HG03342 (cell line): ENCODE measurements at regions not wholly inside any gene's neighbourhood (a gene's known extent, or its start where the extent isn't known, plus 50 kb on each side); places are given as distances from the start of the nearest gene placed in this dataset.

Experiments
- ATAC-seq: cut with Tn5 transposase; IDR thresholded peaks from one replicate; pipeline ENCODE4 v1.9.1; 2021; ENCODE audit warnings: mild to moderate bottlenecking, moderate library complexity; ENCODE audit not compliant: unreplicated experiment

DNA sequence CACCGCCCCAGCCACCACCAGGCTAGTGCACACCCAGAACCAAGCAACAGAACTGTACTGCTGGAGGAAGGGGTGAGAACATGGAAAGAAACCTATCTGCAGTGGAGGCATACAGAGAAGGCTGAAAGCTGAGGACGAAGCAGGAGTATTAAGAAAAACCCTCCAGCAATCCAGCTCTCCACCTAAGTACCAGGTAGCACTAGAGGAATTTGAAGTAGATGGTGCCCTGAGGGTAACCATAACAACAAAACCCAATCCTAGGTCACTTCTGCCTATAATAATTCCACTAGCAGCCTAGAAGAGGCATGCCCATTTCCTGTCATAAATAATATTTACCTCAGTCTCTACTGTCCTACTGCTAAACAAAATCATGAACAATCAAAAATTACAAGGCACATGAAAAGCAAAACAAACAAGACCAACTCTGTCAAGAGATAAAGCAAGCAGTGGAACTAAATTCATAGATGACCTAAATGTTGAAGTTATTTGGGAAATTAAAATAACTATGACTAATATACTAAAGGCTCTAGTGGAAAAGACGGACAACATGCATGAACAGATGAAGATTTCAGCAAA lies 51.1 kb downstream of the HYCC1 start:
- no peak for ATAC-seq

DNA sequence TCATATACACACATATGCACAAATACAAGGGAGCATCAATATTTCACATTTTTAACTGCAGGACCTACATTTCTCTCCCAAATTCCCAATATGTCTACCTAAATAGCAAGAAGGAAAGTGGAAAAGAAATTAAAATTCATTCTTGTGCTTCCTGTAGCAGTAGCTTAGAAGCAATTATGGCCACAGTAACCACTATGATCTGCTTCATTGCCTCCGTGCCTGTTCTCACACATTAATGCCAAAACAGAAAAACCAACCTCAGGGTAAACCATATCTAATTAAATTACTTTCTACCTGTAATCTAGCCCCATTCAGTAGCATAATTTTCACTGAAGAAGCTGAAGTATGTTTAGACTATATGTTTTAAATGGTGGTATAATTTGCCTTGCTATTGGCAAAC lies 55.2 kb downstream of the HYCC1 start:
- no peak for ATAC-seq

DNA sequence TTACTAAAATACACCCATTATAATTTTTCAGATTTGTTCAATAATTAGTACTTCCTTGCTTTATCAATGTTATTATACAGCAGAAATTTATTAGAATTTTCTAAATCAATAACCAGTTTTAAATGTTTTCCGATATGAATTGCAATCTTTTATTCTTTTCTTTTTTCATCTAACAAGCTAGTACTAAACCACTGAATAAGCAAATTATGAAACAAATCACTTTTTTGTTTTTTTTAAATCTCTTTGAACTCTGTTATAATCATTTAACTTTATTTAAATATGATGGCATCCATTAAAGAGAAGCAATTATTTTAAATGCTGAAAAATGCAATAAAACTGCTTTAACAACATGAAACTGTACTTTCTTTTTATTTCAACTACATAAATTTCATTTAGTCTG lies 59.7 kb downstream of the HYCC1 start:
- ATAC-seq = no peak

DNA sequence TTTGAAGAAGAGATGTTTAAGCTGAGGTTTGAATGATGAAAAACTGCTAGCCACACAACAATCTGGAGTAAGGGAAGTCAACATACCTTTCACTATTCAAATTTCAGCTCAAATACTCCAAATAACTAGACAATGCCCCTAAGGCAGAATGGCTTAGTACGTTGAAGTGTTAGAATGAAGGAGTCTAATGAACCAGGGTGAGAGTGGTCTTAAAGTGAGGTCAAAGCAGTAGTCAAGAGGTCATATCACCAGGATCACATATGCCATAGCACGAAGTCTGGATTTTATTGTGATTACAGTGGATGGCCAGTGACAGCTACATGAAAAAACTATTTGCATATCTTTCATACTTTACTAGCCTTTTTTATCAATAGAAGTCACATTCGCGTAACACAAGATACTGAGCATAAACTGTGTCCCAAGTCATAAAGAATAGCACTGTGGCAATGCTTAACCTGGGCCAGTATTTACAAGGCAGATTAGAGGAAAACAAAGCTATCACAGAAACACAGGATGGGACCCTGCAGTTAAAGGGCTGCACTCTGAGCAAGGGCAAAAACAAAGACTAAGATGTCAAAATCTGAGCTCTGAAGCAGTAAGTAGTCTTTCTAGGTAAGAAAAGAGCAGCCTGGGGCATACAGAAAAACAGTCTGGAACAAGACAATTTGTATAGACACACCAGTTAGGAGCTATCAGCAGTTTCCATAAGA lies 61.5 kb downstream of the HYCC1 start:
- no peak for ATAC-seq

DNA sequence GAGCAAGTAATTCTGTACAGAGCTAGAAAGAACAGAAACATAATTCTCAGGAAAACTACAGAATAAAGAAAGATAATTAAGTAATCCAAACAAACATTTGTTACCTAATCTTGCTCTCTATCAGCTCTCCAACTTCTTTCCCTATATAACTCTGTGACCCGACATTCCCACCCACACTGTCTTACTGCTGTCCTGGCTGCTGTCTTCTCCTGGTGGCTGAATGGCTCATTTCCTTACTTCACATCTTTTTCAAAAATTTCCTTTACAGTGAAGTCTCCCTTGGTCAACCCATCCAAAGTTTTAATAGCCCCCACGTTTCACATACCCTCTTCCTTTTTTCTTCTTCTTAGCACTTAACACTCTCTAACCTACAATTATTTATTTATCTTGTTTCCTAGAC lies 64.0 kb downstream of the HYCC1 start:
- ATAC-seq = no peak

DNA sequence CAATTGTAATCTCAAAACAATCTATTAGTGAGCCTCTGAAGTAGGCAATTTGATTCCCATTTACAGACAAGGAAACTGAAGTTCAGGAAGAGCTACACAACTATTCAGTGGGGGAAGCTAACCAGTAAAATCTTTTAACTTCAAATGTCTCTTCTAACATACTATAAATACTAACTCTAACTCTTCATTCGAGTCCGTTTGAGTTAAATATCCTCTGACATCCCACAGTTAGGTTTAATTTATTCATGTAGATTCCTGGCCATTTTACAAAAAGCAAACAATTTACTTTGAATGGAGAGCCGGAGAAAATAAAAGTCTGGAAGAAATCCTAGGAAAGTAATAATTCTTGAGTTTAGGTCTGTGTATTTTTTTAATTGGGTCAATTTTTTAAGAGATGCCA lies 64.7 kb downstream of the HYCC1 start:
- ATAC-seq = no peak

DNA sequence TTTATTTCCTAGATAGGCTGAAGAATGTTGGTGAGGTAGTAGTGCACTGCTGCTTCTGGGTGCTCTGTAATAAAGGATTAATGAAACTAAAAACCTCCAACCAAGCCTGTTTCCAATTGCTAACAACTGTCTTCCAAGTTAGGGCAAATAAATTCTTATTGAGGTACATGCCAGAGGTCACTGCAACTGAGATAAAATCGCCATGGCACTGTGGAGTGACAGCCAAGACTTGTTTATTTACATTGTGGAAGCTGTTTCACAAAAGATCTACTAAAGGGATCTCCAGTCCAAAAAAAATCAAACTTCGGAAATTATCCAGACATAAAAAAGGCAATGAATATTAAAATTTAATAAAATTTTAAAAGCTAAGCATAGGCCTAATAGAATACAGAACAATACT lies 65.2 kb downstream of the HYCC1 start:
- no peak for ATAC-seq

DNA sequence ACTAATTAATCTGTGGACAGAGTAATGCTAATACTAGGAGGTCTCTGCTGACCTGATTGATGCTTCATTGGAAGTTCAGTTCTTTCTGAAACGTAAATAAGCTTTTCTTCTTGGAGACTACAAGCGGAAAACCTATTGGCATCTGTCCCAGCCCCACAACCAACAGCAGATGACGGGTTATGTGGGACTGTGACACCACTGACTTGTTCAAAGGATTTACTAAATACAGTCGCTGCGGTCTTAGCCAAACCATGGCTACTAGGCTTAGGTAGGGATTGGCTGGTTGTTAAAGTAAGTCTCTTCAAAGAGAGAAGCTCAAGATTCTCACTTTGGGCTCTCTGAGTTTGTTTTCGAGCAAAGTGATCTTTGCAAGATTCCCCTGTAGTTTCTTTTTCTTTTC lies 68.3 kb downstream of the HYCC1 start:
- no peak for ATAC-seq

DNA sequence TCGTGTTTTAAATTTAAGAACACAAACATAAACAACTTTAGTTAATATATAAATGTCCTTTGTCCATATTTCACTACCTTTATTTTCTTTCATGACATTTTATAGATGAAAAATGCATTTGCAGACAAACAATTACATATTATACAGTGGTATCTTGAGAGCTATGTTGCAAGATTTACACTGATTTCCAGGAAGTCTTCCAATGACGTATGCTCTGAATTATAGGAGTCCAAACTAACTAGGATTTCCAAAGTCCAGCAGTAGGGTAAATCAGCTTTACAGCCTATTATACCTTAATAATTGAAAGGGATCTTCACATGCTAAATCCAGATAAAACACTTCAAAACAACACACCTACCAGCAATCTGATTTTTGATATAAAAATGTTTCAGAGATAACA lies 69.4 kb downstream of the HYCC1 start:
- no peak for ATAC-seq

DNA sequence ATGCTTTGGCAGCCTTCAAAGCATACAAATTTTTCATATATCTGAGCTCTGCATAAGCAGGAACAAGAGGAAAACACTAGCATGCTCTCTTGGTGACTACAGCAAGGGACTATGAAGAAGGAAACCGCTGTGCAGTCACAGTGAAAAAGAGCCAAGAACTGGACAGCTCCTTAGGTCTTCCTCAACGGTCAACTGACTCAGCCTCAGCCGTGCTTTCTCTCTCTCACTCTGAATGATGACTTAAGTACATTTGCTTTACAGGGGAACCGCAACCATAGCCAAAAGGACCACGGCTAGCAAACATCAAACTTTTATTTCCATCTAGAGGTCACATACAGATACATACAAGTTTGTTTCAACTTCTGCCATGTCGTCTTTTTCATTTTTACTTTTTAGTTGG lies 69.9 kb downstream of the HYCC1 start:
- no peak for ATAC-seq

DNA sequence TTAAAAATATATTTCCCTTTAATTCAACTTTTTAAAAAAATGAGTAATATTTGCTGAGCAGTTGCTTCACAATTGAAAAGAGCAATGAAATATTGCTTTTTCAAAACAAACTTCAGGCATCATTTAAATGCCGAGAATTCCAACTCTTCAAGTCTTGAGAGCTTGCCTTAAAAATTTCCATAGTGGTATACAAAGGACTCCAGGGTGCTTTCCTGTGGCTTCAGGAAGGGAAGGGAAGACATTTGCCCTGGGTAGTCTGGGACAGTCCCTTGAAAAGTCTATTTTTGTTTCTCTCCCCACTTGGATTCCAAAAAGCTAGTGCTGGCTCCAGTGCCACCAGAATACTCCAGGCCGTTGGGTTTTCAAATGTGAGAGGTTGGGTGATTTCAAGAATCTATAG lies 71.7 kb downstream of the HYCC1 start:
- no peak for ATAC-seq

DNA sequence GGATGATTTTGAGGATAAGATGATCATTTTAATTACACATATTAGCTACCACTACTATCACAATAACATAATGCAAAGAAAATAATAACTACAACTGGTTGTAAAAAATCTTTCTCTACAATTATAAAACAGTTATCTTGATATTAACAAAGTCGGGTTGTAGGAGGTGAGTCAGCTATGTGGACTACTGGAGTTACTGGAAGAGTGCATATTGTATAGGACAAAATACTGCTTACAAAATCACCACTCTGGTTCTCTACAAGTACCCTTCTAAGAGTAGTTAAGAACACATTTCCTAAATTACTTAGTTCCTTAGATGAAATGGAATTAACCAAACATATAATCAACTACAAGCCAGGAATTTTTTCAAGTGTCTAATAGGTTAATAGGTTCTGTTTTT lies 74.1 kb downstream of the HYCC1 start:
- ATAC-seq = no peak

DNA sequence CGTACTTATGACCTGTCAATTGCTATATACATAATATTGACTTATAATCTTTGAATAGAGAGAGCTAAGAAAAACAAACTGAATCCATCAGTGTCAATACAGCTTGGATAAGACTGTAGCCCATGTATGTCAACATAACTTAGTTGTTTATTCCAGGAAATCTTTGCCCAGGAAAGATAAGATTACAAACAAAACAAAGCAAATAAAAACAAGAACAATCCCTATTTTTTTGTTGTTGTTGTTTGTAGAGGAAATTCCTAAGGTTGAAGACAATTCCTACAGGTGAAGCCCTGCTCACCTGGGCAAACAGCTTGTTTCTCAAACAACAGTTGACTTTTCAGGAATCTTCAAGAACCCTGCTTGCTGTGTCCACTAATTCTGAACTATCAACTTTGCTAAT lies 76.0 kb downstream of the HYCC1 start:
- ATAC-seq = no peak

DNA sequence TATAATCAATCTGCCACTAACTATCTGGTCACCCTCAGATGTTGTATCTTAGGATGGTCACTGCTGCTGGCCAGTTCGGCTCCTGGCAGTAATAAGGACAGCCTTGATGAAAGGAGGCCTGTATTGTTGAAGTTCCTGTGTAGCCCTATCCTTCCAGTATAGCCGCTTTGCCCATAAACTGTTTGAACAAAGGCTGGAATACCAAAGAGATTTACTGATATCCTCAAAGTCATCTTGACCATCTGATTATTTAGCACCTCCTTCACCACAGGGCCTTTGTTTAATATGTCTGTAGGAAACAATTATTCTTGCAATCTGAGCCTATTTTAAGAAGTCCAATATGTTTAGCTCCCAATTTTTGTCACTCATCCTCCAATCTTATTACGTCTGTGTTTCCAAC lies 77.7 kb downstream of the HYCC1 start:
- ATAC-seq = no peak

DNA sequence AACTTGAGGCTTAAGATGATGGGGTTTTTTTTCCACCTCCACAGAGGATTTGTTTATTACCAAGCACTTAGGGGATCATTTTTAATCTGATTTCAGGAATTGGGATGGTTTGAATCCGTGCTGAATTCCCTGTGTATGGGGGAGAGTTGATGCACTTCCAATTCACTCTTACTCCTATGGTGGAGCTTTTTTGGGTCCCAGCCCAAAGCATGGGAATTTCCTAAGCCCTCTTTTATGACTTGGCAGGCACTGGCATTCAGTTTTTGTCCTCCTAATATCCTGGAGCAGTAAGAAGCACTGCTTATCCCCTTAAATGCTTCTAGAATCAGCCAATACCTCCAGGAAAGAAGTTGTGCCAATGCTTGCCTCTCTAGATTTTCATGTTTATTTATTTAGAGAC lies 78.7 kb downstream of the HYCC1 start:
- ATAC-seq = no peak

DNA sequence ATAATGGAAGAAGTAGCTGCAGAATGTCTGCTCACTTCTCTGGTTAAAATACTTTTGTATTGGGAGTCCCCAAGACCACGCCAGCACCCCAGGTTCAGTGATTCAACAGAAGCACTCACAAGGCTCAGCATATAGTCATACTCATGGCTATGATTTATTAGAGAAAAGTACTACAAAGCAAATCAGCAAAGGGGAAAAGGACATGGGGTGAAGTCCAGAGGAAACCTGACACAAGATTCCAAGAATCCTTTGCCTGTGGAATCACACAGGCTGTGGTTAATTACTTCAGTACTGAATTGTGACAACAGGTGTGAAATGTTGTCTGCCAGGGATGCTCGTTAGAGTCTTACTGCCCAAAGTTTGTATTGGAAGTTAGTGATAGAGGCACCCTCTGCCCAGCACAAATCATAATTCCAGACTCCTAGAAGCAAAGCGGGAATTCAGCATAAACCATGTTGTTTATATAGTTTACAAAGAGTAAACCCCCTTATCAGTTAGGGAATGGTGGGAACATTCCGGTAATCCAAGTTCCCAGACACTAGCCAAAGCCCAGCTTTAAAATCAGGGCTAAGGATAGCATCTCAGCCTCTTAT lies 79.4 kb downstream of the HYCC1 start:
- no peak for ATAC-seq

DNA sequence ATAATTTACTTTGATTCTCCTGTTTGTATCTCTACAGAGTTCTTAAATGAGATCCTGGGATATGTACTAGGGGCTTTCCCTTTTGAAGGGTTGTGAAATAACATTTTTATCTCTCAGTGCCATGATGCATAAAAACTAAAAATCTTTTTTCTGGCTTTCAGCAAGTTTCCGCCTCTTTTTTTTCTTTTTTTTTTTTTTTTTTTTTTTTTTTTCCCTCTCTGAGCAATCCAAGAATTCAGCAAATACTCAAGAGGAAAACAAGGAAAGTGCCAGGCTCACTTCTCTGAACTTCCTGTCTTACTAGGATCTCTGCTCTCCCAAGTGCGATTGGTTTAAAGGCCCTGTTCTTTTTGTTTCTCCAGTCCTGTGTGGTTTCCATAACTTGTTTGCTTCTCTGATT lies 79.9 kb downstream of the HYCC1 start:
- no peak for ATAC-seq

DNA sequence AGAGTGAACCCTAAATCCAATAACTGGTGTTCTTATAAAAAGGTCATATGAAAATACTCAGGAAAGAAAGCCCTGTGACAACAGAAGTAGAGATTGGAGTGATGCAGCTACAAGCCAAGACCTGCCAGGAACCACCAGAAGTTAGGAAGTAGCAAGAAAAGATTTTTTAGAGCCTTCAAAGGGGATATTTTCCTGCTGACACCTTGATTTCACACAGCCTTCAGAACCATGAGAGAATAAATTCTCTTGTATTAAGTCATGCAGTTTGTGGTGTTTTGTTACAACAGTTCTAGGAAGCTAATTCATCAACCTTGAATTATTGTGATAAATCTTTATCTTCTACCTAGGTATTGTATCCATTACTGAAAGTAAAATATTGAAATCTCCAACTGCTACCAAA lies 81.0 kb downstream of the HYCC1 start:
- no peak for ATAC-seq

DNA sequence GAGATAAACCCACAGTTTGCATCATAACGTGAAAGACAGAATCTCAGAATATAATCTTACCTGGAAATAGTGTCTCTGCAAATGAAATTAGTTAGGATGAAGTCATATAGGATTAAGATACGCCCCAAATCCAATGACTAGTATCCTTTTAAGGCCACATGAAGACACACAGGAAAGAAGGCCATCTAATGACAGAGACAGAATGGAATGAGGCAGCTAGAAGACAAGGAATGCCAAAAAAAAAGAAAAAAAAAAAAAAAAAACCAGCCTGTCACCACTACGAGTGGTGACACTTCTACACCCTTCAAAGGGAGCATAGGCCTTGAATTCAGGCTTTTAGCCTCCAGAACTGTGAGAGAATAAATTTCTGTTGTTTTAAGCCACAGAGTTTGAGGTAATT lies 82.9 kb downstream of the HYCC1 start:
- ATAC-seq = no peak

DNA sequence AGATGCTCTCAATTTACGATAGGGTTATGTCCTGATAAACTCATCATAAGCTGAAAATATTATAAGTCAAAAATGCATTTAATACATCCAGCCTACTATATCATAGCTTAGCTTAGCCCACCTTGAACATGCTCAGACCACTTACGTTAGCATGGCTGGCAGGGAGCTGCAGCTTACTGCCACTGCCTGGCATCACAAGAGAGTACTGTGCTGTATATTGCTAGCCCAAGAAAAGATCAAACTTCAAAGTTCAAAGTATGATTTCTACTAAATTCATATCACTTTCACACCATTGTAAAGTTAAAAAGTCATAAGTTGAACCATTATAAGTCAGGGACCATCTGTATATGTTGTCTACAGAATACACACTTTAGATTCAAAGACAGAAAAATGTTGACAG lies 91.6 kb downstream of the HYCC1 start:
- no peak for ATAC-seq

DNA sequence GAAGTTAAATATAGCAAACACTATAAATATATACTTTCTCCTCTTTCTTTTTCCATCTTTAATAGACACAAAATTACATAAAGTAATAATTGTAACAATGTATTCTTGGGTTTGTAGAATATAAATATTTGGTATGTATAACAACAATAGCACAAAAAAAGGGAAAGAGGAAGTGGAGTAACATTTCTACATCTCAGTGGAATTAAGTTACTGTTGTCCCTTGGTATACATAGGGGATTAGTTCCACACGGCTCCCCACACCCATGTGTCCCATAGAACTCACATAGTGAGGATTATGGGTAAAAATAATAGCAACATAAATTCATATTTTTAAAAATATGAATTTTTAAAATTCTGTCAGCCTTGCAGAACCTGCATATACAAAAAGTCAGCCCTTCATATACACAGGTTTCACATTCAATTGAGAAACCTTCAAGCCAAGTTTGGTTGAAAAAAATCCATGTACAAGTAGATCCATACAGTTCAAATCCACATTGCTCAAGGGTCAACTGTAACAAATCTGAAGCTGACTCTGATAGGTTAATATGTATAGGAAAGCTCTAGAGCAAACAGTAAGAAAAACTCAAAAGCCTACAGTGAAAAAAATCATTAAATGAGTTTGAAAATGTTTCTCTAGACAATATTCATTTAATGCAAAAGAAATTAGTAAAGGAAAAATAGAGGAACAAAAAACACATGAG lies 92.4 kb downstream of the HYCC1 start:
- ATAC-seq = no peak

DNA sequence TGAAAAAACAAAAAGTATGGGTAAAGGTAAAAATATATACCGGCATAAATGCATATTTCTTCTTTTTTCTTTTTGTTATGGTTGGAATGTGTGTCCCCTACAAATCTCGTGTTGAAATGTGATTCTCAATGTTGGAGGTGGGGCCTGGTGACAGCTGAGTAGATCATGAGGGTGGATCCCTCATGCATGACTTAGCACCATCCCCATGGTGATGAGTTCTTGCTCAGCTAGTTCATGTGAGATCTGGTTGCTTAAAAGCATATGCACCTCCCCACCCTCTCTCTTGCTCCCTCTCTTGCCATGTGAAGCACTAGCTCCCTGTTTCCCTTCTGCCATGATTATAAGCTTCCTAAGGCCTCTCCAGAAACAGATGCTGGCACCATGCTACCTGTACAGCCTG lies 93.3 kb downstream of the HYCC1 start:
- ATAC-seq = no peak
